ENCODE measurements at regions not wholly inside any gene's neighbourhood (a gene's known extent, or its start where the extent isn't known, plus 50 kb on each side); places are given as distances from the start of the nearest gene placed in this dataset.
A peak's percentile ranks its signal among the peaks of the same experiment; 100 is the strongest.
"Not testable (repeated sequence)": the region's sequence is repeated elsewhere in the genome, so short reads cannot be mapped to it uniquely, and the experiment has no call there.

DNA sequence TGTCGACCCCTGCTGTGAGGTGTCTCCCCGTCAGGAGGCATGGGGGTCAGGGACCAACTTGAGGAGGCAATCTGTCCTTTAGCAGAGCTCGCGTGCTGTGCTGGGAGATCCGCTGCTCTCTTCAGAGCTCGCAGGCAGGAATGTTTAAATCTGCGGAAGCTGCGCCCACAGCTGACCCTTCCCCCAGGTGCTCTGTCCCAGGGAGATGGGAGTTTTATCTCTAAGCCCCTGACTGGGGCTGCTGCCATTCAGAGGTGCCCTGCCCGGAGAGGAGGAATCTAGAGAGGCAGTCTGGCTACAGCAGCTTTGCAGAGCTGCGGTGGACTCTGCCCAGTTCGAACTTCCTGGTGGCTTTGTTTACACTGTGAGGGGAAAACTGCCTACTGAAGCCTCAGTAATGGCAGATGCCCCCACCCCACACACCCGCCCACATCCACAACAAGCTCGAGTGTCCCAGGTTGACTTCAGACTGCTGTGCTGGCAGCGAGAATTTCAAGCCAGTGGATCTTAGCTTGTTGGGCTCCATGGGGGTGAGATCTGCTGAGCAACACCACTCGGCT lies 133.1 kb downstream of the CENPC start:
- DNase-seq (ENCODE audit: low read depth in 2 of 2) = not testable (repeated sequence)

GRCh38 chr4:67403342-67403741 lies 142.0 kb downstream of the CENPC start:
- no peak for DNase-seq (ENCODE audit: low read depth in 2 of 2)

DNA sequence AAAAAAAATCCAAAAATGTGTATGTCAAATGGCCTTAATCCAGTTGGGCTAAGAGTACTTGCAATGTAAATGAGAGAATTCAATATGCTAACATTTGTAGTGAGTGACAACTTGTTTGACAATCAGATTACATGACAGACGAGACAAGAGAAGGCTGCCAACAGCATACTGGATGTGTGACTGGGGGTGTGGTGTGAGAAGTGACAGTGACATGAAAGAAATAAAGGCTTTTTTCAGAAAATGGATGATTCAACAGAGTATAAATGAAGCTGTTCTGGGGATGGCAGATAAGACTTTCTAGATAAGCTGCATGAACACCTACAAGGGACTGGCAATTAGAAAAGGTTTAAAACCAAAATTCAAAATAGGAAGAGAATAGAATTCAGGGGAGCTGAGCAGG lies 143.4 kb downstream of the CENPC start:
- no peak for DNase-seq (ENCODE audit: low read depth in 2 of 2)

DNA sequence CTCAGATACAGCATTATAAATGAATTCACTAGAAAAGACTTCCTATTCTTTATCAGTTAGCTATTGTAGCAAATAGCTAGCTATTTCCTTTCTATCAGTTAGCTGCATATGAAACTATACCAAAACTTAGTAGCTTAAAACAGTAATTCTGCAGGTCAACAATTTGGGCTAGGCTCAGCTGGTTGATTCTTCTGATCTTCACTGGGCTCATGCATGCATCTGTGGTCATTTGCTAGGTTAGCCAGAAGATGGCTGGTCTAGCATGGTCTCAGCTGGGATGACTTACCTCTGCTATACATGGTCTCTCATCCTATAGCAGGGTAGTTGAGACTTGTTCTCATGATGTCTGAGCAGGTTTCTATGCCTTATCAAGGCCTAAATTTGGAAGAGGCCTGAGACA lies 147.4 kb downstream of the CENPC start:
- no peak for DNase-seq (ENCODE audit: low read depth in 2 of 2)

- DNase-seq (ENCODE audit: low read depth in 2 of 2) = no peak
These were observed 148.3 kb downstream of the CENPC start for GRCh38 chr4:67397031-67397430.

GRCh38 chr4:67396008-67396407 lies 149.3 kb downstream of the CENPC start:
- no peak for DNase-seq (ENCODE audit: low read depth in 2 of 2)

- no peak for DNase-seq (ENCODE audit: low read depth in 2 of 2)
These were observed 150.4 kb downstream of the CENPC start for GRCh38 chr4:67394879-67395278.

DNA sequence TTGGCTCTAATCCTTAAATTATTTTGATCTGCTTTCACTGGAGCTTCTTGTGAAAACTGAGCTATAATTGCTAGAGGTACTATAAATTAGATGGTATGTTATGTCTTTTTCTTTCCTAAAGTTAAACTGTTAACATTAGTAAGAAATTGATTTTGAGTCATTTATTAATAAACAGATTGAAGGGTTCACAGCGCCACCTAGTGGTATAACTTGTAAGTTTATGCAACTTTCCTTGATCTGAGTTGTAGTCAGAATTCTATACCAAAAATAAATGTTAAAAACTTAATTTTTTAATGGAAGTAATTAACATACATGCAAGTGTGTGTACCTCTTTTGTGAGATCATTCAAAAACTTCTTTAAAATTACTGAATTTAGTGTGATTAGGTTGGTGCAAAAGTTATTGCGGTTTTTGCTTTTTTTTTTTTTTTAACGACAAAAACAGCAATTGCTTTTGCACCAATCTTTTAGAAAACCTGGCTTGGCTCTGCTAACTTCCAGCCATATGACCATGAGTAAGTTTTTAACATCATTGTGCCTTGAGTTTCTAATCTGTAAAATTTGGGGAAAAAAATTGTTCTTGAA lies 151.5 kb downstream of the CENPC start:
- DNase-seq (ENCODE audit: low read depth in 2 of 2) = peak in 1 of 2 donors; percentile 7

GRCh38 chr4:67393007-67393406 lies 152.3 kb downstream of the CENPC start:
- DNase-seq (ENCODE audit: low read depth in 2 of 2) = no peak

DNA sequence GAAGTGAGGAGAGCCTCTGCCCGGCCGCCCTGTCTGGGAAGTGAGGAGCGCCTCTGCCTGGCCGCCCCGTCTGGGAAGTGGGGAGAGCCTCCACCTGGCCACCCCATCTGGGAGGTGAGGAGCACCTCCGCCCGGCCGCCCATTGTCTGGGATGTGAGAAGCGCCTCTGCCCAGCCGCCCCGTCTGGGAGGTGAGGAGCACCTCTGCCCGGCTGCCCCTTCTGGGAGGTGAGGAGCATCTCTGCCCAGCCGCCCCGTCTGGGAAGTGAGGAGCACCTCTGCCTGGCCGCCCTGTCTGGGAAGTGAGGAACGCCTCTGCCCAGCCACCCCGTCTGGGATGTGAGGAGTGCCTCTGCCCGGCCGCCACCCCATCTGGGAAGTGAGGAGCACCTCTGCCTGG lies 163.9 kb downstream of the CENPC start:
- DNase-seq (ENCODE audit: low read depth in 2 of 2) = not testable (repeated sequence)

- not testable (repeated sequence) for DNase-seq (ENCODE audit: low read depth in 2 of 2)
These were observed 164.4 kb downstream of the CENPC start for GRCh38 chr4:67380702-67381405.

GRCh38 chr4:67380154-67380553 lies 165.1 kb downstream of the CENPC start:
- DNase-seq (ENCODE audit: low read depth in 2 of 2) = no peak

- no peak for DNase-seq (ENCODE audit: low read depth in 2 of 2)
These were observed 170.0 kb downstream of the CENPC start for GRCh38 chr4:67375291-67375690.

DNA sequence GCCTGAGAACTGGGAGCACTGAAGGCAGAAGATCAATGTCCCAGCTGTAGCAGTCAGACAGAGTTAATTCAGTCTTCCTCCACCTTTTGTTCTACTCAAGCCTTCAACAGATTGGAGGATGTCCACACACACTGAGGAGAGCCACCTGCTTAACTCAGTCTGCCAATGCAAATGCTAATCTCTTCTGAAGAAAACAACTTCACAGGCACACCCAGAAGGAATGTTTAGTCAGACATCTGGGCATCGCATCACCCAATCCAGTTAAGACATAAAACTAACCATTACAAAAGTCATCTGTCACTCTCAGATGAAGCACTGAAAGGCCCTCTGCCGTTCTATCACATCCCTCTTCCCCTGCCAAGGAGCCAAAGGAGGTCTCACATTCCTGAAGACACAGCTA lies 173.7 kb downstream of the CENPC start:
- DNase-seq (ENCODE audit: low read depth in 2 of 2) = no peak

DNA sequence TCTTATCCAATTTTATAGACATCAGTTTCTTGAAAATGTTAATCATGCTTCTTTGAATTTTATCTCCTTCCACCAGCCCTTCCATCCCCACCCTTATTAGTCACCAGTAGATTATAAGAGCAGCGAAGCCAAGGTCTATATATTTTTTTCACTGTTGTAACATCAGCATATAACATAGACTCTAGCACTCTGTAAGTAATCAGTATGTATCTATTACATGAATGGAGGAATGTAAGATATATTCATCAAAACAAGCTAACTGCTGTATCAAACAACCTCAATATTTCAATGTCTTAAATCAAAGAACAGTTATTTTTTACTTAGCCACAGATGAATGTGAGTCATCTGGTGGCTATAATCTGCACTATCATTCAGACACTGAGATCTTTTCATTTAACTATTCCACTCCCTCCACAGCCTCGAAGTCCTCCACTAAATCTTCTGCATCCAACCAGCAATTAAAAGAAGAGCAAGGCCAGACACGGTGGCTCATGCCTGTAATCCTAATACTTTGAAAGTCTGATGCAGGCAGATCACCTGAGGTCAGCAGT lies 178.9 kb downstream of the CENPC start:
- DNase-seq (ENCODE audit: low read depth in 2 of 2) = no peak

GRCh38 chr4:67365661-67366245 lies 179.6 kb downstream of the CENPC start:
- DNase-seq (ENCODE audit: low read depth in 2 of 2) = no peak

GRCh38 chr4:67355806-67356205 lies 189.5 kb downstream of the CENPC start:
- DNase-seq (ENCODE audit: low read depth in 2 of 2) = no peak

- DNase-seq (ENCODE audit: low read depth in 2 of 2) = no peak
These were observed 198.6 kb downstream of the CENPC start for GRCh38 chr4:67346654-67347053.

DNA sequence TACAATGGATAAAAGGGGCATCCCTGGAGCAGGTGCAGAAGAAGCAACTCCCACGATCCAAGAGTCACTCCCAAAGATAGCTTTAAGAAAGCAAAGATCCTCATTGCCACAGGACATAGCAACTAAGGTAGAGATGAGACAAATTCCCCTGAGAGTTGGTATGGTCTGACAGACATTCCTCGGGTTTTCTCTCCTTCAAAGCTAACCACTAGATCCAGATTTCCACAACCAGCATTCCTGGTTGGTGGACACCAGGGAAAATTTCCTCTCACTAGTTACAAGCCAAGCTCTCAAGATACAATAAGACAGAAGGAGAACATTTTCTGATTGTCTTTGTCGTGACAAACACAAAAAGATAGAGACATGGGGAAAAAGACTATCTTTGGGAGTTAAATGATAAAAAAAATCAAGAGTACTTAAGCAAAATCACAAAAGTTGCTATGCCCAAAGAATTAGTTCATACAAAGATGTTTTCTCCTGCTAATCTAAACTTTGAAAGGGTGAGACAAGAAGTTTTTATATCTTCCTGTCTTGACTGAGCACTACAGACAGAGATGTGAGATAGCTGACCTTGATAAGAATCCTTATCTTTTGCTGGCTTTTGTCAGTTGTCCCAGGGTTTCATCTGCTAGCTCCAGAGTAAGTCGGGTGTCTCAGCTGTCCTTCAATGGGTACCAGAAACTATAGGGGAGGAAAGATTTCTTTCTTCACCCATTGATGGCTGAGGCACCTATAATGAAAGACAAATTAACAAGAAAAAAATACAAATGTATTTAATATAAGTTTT lies 200.5 kb downstream of the CENPC start:
- DNase-seq (ENCODE audit: low read depth in 2 of 2) = no peak

GRCh38 chr4:67343199-67343598 lies 202.1 kb downstream of the CENPC start:
- no peak for DNase-seq (ENCODE audit: low read depth in 2 of 2)

DNA sequence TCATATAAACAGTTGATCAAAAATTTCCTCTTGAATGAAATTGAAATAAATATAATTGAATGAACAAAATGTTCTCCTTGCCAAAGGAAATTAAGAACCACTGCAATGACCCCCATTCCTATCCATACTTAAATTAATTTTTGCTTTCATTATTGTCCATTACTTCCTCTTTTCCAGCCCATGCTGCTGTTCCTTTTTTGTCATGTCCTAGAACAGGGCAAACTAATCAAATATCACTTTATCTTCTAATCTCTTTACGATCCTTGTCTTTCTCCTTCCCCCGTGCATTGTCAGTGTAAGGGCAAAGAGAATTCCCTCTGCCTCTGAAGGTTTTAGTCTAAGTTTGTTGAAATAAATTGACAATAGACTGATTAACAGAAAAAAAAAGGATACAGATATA lies 203.0 kb downstream of the CENPC start:
- no peak for DNase-seq (ENCODE audit: low read depth in 2 of 2)

DNA sequence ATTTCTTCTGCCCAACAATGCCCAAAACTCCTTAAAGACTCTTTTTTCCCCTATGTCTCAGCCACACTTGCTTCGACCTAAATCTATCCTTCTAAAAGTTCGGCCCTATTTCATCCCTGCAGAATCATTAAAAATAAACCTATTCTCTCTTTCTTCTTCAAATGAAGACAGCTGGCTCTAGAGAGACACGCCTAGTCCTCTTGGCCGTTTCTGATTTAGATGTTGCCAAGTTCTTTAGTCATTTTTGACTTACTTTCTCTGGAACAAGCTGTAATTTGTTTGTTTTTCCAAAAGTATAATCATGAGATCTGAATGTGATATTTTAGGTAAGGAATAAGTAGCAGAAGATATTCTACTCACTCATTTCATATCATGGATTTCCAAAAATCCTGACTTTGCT lies 211.6 kb downstream of the CENPC start:
- no peak for DNase-seq (ENCODE audit: low read depth in 2 of 2)
